CMK (cell line): ENCODE measurements at regions not wholly inside any gene's neighbourhood (a gene's known extent, or its start where the extent isn't known, plus 50 kb on each side); places are given as distances from the start of the nearest gene placed in this dataset.
"Not testable (repeated sequence)": the region's sequence is repeated elsewhere in the genome, so short reads cannot be mapped to it uniquely, and the experiment has no call there.

Experiments
- DNase-seq: peaks from one replicate; pipeline ENCODE4 v3.0.0-alpha.2; 2010; ENCODE audit warnings: low read depth

DNA sequence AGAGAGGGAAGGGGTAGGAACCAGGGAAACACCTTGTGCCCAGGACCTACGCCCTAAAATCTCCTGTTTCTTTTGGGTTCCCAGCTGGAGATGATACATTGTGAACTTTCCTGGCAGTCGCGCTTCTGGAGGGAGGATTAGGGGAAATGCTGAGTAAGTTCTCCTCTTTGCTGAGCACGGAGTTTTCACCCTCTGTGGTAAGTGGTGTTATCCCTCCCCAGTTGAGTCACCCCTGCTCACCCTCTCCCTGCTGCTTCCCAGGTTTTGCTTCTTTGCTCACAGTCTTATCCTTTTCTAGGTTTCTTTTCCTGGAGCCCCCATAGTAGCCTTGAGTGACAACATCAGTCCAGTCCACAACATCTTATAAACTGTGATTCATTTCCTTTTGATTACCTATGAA, 789.1 kb downstream of the TMEM121 start:
- DNase-seq, result no peak

DNA sequence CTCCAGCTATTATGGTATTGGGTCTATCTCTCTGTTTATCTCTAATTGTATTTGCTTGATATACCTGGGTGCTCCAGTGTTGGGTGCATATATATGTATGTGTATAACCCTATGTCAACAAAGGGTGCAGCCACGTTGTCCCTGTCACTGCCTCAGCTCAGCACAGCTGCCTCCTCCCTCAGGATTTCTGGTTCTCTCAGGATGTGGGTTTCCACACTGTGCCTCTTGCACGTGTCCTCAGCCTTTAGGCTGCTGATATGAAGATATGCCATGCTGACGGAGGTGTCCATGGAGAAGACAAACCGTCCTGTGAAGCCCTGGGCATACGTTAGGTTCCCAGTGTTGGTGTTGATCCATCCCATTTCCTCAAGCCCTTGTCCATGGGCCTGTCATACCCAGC, 791.2 kb downstream of the TMEM121 start:
- no peak for DNase-seq

DNA sequence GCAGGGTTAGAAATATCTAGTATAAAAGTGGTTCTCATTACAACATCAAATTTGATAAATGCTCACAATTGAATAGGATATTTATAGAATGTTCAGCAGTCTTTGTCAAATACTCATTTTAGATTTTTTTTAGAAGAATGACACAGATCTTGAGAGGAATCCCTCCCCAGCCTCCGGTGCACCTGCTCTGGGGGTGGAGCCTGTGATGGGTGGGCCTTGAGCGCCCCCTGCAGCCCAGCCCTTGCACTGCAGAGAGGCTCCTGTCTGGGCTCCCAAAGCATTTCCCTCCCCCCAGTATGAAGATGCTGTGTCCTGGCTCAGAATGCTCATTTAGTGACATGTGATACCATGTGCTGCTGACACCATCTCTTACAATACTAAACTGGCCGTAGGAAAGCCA, 792.3 kb downstream of the TMEM121 start:
- no peak for DNase-seq

DNA sequence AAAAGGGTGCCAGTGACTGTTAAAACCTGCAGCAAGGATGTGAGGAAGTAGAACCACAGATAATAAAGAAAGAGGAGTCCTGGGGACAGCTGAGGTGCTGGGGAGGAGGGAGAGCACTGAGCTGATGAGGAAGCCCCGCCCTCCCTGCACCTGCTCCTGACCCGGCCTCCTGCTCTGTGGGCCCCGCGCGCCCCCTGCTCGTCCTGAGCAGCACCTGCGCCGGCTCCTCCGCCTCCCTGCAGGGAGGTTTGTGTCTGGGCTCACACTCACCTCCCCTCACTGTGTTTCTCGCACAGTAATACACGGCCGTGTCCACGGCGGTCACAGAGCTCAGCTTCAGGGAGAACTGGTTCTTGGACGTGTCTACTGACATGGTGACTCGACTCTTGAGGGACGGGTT, 797.6 kb downstream of the TMEM121 start:
- DNase-seq, result not testable (repeated sequence)

- no peak for DNase-seq
These were observed 800.9 kb downstream of the TMEM121 start for GRCh38 chr14:106327234-106327633.

DNA sequence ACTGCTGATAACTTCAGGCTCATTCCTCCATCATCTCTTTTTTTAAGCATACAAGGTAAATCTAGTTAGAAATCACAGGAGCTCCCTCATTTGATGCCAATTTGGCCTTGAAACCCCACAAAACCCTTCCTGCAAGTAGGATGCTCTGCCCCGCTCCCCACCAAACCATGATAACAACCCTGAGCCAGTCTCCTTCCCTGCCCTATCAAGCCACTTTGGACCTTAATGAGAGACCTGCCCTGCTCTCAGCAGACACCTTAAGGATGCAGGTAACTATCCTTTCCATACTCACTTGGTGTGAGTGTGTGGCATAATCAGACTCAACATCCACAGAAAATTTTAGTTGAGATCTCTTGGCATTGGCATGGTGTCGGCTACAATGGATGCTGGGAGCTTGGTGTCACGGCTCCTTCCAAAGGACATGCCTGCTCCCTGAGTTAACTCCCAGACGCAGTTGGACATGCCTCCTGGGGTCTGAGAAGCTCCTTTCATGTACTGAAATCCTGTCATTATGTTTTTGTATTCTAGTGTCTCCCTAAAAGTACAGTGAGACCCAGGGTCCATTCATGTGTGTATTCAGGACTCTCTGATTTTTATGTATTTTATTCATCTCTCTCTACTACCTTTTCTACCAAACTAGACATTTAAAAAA, 801.4 kb downstream of the TMEM121 start:
- not testable (repeated sequence) for DNase-seq

DNA sequence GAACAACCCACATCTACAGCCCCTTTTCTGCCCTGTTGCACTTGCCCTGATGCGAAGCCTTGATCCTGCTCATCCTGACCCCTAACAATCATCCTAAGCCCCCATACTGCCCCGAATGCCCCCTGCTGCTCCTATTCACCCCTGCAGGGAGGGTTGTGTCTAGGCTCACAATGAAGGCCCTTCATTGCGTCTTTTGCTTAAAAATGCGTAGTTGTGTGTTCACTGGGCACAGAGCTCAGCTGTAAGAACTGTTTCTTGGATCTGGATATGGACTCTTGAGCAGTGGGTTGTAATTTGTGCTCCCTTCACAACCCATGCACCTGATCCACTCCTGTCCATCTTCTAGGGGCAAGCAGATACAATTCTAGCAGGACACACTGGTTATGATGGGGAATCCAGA, 802.9 kb downstream of the TMEM121 start:
- DNase-seq, result not testable (repeated sequence)

GRCh38 chr14:106329987-106330774, 803.8 kb downstream of the TMEM121 start:
- not testable (repeated sequence) for DNase-seq

GRCh38 chr14:106334428-106335109, 808.2 kb downstream of the TMEM121 start:
- not testable (repeated sequence) for DNase-seq

DNA sequence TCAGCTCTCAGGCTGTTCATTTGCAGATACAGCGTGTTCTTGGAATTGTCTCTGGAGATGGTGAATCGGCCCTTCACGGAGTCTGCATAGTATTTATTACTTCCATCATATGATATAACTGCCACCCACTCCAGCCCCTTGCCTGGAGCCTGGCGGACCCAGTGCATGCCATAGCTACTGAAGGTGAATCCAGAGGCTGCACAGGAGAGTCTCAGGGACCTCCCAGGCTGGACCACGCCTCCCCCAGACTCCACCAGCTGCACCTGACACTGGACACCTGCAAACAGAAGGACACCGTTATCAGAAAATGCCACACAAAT, 808.7 kb downstream of the TMEM121 start:
- DNase-seq, result not testable (repeated sequence)

DNA sequence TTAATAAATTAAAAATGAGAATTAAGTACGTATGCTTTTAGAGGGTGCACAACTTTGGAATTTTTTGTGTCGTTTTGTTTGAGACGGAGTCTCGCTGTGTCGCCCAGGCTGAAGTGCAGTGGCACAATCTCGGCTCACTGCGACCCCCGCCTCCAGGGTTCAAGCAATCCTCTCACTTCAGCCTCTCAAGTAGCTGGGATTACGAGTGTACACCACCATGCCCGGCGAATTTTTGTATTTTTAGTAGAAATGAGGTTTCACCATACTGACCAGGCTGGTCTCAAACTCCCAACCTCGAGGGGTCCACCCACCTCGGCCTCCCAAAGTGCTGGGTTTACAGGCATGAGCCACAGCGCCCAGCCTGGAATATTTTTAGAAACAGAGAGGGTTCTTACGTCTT, 812.4 kb downstream of the TMEM121 start:
- not testable (repeated sequence) for DNase-seq

GRCh38 chr14:106340658-106341057, 814.3 kb downstream of the TMEM121 start:
- not testable (repeated sequence) for DNase-seq

GRCh38 chr14:106341161-106341560, 814.8 kb downstream of the TMEM121 start:
- DNase-seq, result not testable (repeated sequence)

DNA sequence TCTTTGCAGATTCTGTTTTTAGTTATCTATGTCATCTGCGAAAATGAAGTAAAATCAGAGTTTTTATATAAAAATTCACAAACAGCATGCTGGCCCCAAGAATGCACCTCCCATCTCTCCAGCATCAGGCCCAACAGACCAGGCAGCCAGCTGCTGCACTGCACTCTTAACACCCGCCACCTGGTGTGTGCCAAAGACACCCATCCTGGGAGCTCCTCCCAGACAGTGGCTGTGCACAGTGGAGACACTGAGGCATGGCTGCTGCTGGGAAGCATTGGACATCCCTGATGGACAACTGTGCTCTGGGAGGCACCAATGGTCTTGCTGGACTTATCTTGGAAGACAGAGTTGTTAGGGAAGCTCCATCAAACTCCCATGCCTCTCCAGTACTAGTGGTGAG, 817.2 kb downstream of the TMEM121 start:
- DNase-seq, result no peak

GRCh38 chr14:106344065-106344614, 817.8 kb downstream of the TMEM121 start:
- DNase-seq, result not testable (repeated sequence)

DNA sequence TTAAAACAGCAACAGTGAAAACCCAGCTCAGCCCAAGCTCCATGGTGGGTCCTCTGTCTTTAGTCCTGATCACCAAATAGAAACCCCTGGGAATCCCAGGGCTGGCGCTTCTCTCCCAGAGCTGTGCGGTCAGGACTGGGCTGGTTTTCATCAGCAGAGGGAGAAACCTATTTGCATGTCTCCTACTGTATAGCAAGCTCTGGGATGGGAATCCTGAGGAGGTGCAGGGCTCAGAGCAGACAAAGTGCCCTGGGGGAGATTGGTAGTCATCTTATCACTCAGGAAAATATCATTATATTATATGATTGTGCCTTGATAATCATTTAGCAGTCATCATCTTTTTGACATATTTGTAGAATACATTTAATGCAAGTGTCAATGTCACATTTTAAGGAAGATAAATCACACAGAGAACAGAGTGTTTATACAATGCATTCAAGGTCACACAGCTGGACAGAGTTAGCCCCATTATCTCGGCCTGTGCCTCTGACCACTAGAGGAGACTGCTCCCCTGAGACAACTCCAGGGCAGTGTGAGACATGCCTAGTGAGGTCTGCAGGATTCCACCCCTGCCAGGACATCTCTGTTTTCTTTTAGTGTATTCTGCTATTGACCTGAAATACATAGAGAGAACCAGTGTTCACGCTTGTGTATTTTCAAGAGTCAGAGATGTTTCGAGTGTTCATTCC, 818.6 kb downstream of the TMEM121 start:
- not testable (repeated sequence) for DNase-seq

DNA sequence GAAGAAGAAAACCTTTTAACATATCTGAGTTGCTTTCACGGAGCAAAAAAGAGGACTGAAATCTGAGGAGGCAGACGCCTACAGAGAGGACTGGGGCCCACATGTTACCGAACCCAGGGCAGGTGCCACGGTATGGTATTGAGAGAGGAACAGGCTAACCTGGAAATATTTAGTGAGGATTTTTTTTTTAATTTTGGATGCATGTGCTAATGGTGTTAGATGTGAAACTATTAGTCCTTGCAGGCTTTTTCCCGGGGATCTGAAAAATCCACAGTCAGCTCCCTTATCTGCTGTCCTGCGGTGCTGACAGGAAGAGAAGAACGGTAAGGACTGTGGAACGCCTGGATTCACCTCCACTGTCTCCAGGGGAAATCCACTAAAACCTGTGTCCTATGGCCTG, 819.7 kb downstream of the TMEM121 start:
- DNase-seq, result no peak

DNA sequence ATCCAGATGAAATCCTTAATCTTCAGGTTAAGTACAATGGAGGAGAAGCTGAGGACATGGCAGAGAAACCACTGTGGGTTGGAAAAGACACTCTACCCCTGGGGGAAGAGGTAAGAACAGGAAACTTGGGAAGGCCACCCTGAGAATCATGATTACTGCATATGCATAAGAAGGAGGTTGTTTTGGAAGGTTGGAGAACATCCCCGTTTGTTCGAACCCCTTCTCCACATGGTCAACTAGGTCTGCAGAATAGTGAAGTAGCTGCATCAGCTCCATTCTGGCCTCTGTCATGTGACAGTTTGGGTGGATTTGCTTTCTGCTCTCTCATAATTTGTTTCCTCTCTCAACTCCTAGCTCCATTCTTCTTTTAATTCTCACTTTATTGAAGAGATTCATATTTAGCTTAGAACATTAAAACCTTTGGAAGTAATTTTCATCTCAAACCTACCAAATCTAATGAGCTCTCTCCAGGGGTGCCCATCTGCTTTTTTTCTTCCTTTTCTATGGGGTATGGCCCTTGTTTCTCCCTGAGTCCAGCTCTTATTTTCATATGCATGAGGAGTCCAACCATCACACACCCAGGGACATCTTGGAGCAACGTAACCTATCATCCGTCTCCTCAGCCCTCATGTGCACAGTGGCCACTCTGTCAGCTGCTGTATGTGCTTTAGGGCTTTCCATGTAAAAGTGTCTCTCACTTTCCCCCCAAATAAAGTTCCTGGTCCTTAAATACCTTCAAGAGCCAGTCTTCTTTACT, 820.3 kb downstream of the TMEM121 start:
- no peak for DNase-seq

DNA sequence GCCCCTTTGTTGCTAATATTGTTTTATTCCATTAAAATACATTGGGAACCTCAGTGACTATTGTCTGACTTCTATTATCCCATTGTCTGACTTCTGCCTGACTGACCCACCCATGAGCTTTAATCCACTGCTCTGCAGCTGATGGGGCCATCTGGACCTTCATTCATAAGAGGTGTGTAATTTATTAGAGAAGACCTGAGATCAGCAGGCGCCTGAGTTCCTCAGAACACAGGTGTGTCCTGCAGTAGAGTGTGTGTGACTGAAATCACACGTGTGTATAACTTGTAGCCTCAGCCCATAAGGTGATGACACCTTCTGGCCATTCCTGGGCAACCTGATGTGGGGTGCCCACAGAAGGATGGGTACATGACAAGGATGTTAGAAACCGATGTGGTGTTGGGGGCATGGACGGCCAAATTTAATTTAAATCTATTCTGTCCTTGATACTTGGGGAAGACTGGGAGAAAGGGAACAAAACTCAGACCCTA, 821.0 kb downstream of the TMEM121 start:
- DNase-seq, result no peak

DNA sequence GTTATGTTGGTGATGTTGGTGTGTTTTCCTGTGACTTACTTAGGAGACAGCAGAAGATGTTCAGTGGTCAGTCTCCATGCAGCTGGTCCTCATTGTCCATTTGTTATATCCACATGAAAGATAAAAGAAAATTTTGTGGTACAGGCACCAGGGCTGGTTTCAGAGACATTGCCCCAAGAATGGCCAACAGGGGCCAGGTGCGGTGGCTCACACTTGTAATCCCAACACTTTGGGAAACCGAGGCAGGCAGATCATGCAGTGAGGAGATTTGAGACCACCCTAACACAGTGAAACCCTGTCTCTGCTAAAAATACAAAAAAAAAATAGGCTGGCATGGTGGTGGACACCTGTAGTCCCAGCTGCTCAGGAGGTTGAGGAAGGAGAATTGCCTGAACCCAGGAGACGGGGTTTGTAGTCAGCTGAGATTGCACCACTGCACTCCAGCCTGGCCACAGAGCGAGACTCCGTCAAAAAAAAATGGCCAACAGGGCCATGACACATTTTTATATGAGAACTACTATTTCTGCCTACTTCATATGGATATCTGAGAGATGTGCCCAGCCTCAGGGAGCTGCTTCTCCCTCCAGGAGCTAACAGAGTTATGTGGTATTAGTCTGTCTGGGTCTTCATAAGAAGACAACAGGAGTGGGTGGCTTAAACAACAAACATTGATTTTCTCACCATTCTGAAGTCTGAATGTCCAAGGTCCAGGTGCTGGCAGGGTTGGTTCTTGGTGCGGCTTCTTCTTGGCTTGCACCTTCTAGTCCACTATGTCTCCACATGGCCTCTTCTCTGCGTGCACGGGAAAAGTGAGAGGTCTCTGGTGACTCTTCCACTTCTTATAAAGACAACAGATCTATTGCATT, 821.7 kb downstream of the TMEM121 start:
- no peak for DNase-seq
